Stimulated activated CD4-positive, alpha-beta T cell treated with anti-CD3 and anti-CD28 coated beads, Interleukin-1b, Interleukin-23, amount 100 ng/mL, for 4 hours (primary cell): ENCODE measurements at regions not wholly inside any gene's neighbourhood (a gene's known extent, or its start where the extent isn't known, plus 50 kb on each side); places are given as distances from the start of the nearest gene placed in this dataset.

ENCODE experiments used
- DNase-seq, 2 donors: peaks; one replicate each; pipeline ENCODE4 v3.0.0-alpha.2; 2020; ENCODE audit warnings: low read depth in 2 of 2

- DNase-seq = no peak
Measured at GRCh38 chr13:104002216-104002615, 936.0 kb upstream of the SLC10A2 start.

GRCh38 chr13:104001766-104002165 is 935.5 kb upstream of the SLC10A2 start:
- DNase-seq = no peak

GRCh38 chr13:103996733-103997132 is 930.5 kb upstream of the SLC10A2 start:
- no peak for DNase-seq

- no peak for DNase-seq
Measured at GRCh38 chr13:103983948-103984347, 917.7 kb upstream of the SLC10A2 start.

GRCh38 chr13:103976371-103976770 is 910.2 kb upstream of the SLC10A2 start:
- no peak for DNase-seq

- no peak for DNase-seq
Measured at GRCh38 chr13:103973740-103974139, 907.5 kb upstream of the SLC10A2 start.

- no peak for DNase-seq
Measured at GRCh38 chr13:103969520-103970050, 903.4 kb upstream of the SLC10A2 start.

GRCh38 chr13:103965506-103966243 is 899.5 kb upstream of the SLC10A2 start:
- DNase-seq = no peak

GRCh38 chr13:103961784-103962183 is 895.6 kb upstream of the SLC10A2 start:
- no peak for DNase-seq

GRCh38 chr13:103961129-103961528 is 894.9 kb upstream of the SLC10A2 start:
- no peak for DNase-seq

- DNase-seq = no peak
Measured at GRCh38 chr13:103960001-103960400, 893.8 kb upstream of the SLC10A2 start.

- no peak for DNase-seq
Measured at GRCh38 chr13:103958691-103959090, 892.5 kb upstream of the SLC10A2 start.

GRCh38 chr13:103957939-103958338 is 891.7 kb upstream of the SLC10A2 start:
- DNase-seq = no peak

GRCh38 chr13:103953859-103954258 is 887.6 kb upstream of the SLC10A2 start:
- no peak for DNase-seq

- no peak for DNase-seq
Measured at GRCh38 chr13:103952183-103952582, 886.0 kb upstream of the SLC10A2 start.

GRCh38 chr13:103948426-103948825 is 882.2 kb upstream of the SLC10A2 start:
- no peak for DNase-seq

GRCh38 chr13:103945836-103946235 is 879.6 kb upstream of the SLC10A2 start:
- DNase-seq = no peak

GRCh38 chr13:103941506-103942140 is 875.4 kb upstream of the SLC10A2 start:
- DNase-seq = no peak

- no peak for DNase-seq
Measured at GRCh38 chr13:103935117-103935516, 868.9 kb upstream of the SLC10A2 start.

- DNase-seq = no peak
Measured at GRCh38 chr13:103931885-103932284, 865.7 kb upstream of the SLC10A2 start.

GRCh38 chr13:103931331-103931845 is 865.2 kb upstream of the SLC10A2 start:
- no peak for DNase-seq

- no peak for DNase-seq
Measured at GRCh38 chr13:103926118-103926517, 859.9 kb upstream of the SLC10A2 start.

GRCh38 chr13:103908911-103909310 is 842.7 kb upstream of the SLC10A2 start:
- DNase-seq = no peak
